ENCODE measurements at regions not wholly inside any gene's neighbourhood (a gene's known extent, or its start where the extent isn't known, plus 50 kb on each side); places are given as distances from the start of the nearest gene placed in this dataset.

DNA sequence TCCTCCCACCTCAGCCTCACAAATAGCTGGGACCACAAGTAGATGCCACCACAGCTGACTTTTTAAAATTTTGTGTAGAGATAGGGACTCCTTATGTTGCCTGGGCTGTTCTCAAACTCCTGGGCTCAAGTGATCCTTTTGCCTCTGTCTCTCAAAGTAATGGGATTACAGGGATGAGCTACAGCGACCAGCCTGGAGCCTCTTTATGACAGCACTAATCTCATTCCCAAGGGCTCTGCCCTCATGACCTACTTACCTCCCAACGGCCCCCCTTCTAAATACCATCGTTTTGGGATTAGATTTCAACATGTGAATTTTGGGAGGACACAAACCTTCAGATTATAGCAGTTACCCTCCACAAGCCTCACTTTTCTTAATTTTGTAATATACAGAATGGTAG, 150.6 kb upstream of the FUT8 start:
- TF ChIP-seq, protein P1, sequence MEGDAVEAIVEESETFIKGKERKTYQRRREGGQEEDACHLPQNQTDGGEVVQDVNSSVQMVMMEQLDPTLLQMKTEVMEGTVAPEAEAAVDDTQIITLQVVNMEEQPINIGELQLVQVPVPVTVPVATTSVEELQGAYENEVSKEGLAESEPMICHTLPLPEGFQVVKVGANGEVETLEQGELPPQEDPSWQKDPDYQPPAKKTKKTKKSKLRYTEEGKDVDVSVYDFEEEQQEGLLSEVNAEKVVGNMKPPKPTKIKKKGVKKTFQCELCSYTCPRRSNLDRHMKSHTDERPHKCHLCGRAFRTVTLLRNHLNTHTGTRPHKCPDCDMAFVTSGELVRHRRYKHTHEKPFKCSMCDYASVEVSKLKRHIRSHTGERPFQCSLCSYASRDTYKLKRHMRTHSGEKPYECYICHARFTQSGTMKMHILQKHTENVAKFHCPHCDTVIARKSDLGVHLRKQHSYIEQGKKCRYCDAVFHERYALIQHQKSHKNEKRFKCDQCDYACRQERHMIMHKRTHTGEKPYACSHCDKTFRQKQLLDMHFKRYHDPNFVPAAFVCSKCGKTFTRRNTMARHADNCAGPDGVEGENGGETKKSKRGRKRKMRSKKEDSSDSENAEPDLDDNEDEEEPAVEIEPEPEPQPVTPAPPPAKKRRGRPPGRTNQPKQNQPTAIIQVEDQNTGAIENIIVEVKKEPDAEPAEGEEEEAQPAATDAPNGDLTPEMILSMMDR (IDR thresholded peaks at IDR 0.05; ENCODE audit: borderline replicate concordance, extremely low read depth, low read length, poor library complexity, severe bottlenecking): no peak
- no peak for TF ChIP-seq EZH2 (IDR thresholded peaks at IDR 0.05; ENCODE audit: borderline replicate concordance, low read depth, low read length, severe bottlenecking)

Measured in DND-41 (cell line).